ENCODE measurements at regions not wholly inside any gene's neighbourhood (a gene's known extent, or its start where the extent isn't known, plus 50 kb on each side); places are given as distances from the start of the nearest gene placed in this dataset.

GRCh38 chr10:125457406-125457805 is 225.6 kb downstream of the TEX36 start:
- Histone ChIP-seq H3K4me1 (replicated peaks in 1 of 2) (peaks cover 0 to 18% of the 10 kb centered on the region in 2 donors), H3K27ac (no peak overlapping the region), H3K4me3 (no peak overlapping the region)
- no peak for ATAC-seq (replicated peaks in 6 of 8)
- WGBS, 10 experiments, result 14 to 100% (median 56%) methylated on average over 1 to 5 of the region's 5 CpGs; no CpG with 5 or more reads in 4 of the 10 experiments
- in situ Hi-C loops (cut with MboI; ENCODE audit: low pct_unique_long_range_greater_than_20kb in 2 of 9, low sequenced_read_pairs in 9 of 9, unreplicated experiment in 9 of 9), result no loop called here

GRCh38 chr10:125455855-125456254 is 227.1 kb downstream of the TEX36 start:
- Histone ChIP-seq H3K4me3 (no peak overlapping the region), H3K27ac (no peak overlapping the region), H3K4me1 (replicated peaks in 1 of 2) (peaks cover 0 to 18% of the 10 kb centered on the region in 2 donors)
- 14 to 81% (median 41%) methylated on average over 1 to 3 of the region's 3 CpGs for WGBS, 10 experiments
- no peak for ATAC-seq (replicated peaks in 6 of 8)
- in situ Hi-C loops (cut with MboI; ENCODE audit: low pct_unique_long_range_greater_than_20kb in 2 of 9, low sequenced_read_pairs in 9 of 9, unreplicated experiment in 9 of 9), result no loop called here

GRCh38 chr10:125455431-125455830 is 227.5 kb downstream of the TEX36 start:
- peak in 1 of 8 experiments; percentile 30 for ATAC-seq (replicated peaks in 6 of 8)

DNA sequence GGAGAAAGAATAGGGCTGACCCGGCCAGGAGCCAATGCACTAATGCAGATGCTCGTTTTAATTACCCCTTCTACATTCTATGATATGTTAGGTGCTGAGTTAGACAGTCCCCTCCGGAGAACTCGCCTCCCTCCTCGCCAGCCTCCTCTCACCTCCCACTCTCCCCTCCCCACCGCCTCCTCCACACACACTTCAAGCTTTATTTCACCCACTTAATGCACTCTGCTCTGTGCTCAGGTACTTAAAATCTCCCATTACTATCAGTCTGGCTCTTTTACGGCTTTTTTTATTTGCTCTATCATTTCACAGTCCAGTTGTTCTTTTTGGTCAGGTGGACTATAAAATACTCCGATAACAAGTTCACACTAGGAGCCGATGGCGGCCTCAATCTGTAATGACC is 231.6 kb downstream of the TEX36 start:
- 29 to 92% (median 58%) methylated on average over 1 to 6 of the region's 10 CpGs for WGBS, 10 experiments
- ATAC-seq (replicated peaks in 6 of 8), result no peak

More at GRCh38 chr10:125455431-125455830, 227.5 kb downstream of the TEX36 start:
- Histone ChIP-seq H3K4me1 (replicated peaks in 1 of 2) (peaks cover 0 to 18% of the 10 kb centered on the region in 2 donors), H3K4me3 (no peak overlapping the region), H3K27ac (no peak overlapping the region)
- in situ Hi-C loops (cut with MboI; ENCODE audit: low pct_unique_long_range_greater_than_20kb in 2 of 9, low sequenced_read_pairs in 9 of 9, unreplicated experiment in 9 of 9), result no loop called here
- 5 to 82% (median 40%) methylated on average over 1 to 2 of the region's 2 CpGs; no CpG with 5 or more reads in 3 of the 10 experiments for WGBS, 10 experiments

DNA sequence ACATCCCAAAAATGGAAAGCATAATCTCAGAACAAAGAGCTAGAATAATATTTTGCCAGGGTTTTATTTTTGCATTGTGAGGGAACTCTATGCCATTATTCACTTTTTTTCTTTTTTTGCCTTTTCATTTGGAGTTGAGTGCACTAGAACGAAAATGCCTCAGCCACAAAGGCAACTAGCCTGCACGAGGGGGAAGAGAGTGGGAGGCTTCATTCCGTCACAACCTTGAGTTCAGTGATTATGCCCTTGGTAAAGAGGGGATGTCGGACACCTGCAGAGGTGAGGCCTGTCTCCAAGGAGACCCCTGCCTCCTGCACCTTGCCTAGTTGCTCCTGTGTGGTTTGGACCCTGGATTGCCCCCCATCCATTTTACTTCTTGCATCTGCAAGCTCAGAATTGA is 232.7 kb downstream of the TEX36 start:
- no peak overlapping the region for H3K27ac ChIP-seq
- peaks cover 0 to 13% of the 10 kb centered on the region in 2 donors for H3K4me1 ChIP-seq (replicated peaks in 1 of 2)
- H3K4me3 ChIP-seq, result no peak overlapping the region
- 30 to 100% (median 76%) methylated on average over 1 to 4 of the region's 4 CpGs; no CpG with 5 or more reads in 5 of the 10 experiments for WGBS, 10 experiments
- in situ Hi-C loops (cut with MboI; ENCODE audit: low pct_unique_long_range_greater_than_20kb in 2 of 9, low sequenced_read_pairs in 9 of 9, unreplicated experiment in 9 of 9), result no loop called here
- no peak for ATAC-seq (replicated peaks in 6 of 8)

More for the DNA sequence above, 231.6 kb downstream of the TEX36 start:
- H3K4me1 ChIP-seq (replicated peaks in 1 of 2), result peaks cover 0 to 18% of the 10 kb centered on the region in 2 donors
- no peak overlapping the region for H3K27ac ChIP-seq
- H3K4me3 ChIP-seq, result no peak overlapping the region
- in situ Hi-C loops (cut with MboI; ENCODE audit: low pct_unique_long_range_greater_than_20kb in 2 of 9, low sequenced_read_pairs in 9 of 9, unreplicated experiment in 9 of 9), result no loop called here

DNA sequence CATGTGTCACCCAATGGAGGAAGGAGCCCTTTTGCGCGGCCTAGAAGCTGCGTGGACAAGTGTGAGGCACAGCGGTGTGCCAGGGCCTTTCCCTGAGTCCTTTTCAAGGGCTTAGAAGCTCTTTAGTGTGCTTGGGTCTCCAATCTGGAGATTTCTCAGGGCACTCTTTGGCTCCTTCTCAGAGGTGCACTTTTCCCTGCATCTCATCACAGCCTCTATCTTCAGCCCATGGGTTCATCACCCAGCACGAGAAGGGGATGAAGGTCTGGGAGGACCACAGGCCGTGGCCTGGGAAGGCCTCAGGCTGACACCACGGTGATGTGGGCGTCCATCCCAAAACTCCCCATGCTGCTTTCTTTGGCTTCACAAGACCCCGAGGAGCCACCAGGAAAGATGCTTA is 233.4 kb downstream of the TEX36 start:
- in situ Hi-C loops (cut with MboI; ENCODE audit: low pct_unique_long_range_greater_than_20kb in 2 of 9, low sequenced_read_pairs in 9 of 9, unreplicated experiment in 9 of 9), result no loop called here
- Histone ChIP-seq H3K4me3 (no peak overlapping the region), H3K4me1 (replicated peaks in 1 of 2) (peaks cover 0 to 12% of the 10 kb centered on the region in 2 donors), H3K27ac (no peak overlapping the region)
- no peak for ATAC-seq (replicated peaks in 6 of 8)
- WGBS, 10 experiments, result 24 to 100% (median 100%) methylated on average over 1 to 4 of the region's 9 CpGs; no CpG with 5 or more reads in 5 of the 10 experiments

DNA sequence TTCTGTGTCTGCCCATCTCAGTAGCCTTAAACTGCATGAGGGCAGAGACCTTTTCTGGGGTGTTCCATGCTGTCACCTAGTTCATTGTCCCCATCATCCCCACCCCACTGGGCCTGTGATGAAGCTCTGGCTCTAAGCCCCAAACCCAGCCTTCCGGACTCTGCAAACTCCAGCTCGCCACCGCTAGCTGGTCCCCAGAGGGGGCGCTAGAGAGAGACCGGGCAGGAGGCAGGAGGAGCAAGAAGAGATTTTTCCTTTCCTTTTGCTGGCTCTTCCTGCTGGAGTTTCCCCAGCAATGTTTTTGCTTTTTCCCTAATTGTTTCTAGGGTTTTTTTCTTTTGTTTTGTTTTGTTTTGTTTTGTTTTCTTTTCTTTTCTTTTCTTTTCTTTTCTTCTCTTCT is 234.4 kb downstream of the TEX36 start:
- Histone ChIP-seq H3K4me3 (no peak overlapping the region), H3K4me1 (replicated peaks in 1 of 2) (peaks cover 0 to 12% of the 10 kb centered on the region in 2 donors), H3K27ac (no peak overlapping the region)
- peak in 1 of 8 experiments; percentile 49 for ATAC-seq (replicated peaks in 6 of 8)
- in situ Hi-C loops (cut with MboI; ENCODE audit: low pct_unique_long_range_greater_than_20kb in 2 of 9, low sequenced_read_pairs in 9 of 9, unreplicated experiment in 9 of 9), result no loop called here
- WGBS, 10 experiments, result 7 to 39% (median 16%) methylated on average over 4 to 5 of the region's 5 CpGs; no CpG with 5 or more reads in 4 of the 10 experiments

DNA sequence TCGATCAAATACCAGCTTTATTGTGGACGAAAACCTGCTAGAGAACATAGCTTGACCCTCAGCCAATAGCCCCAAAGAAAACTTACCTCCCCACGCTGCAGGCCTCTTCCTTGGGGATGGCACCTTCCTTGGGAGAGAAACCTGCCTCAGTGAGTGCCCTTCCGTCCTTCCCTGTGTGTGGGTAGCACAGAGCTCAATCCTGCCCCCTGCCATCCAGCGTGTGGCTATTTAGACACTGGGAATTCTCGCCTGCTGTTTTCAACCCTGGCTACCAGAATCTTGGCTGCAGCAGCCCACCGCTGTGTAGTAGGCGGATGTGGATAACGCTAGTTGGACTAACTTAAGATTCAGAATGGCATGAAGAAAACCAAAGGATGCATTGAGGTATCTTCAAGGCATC is 238.2 kb downstream of the TEX36 start:
- 0 to 100% (median 89%) methylated on average over 1 to 8 of the region's 9 CpGs; no CpG with 5 or more reads in 2 of the 10 experiments for WGBS, 10 experiments
- in situ Hi-C loops (cut with MboI; ENCODE audit: low pct_unique_long_range_greater_than_20kb in 2 of 9, low sequenced_read_pairs in 9 of 9, unreplicated experiment in 9 of 9), result no loop called here
- ATAC-seq (replicated peaks in 6 of 8), result no peak
- Histone ChIP-seq H3K4me3 (no peak overlapping the region), H3K4me1 (replicated peaks in 1 of 2) (peaks cover 0 to 12% of the 10 kb centered on the region in 2 donors), H3K27ac (no peak overlapping the region)

GRCh38 chr10:125442856-125443540 is 240.0 kb downstream of the TEX36 start:
- no peak overlapping the region for H3K4me3 ChIP-seq
- WGBS, 10 experiments, result 40 to 92% (median 78%) methylated on average over 1 to 10 of the region's 13 CpGs; no CpG with 5 or more reads in 3 of the 10 experiments
- peaks cover 0 to 12% of the 10 kb centered on the region in 2 donors for H3K4me1 ChIP-seq (replicated peaks in 1 of 2)
- no peak overlapping the region for H3K27ac ChIP-seq
- no peak for ATAC-seq (replicated peaks in 6 of 8)
- in situ Hi-C loops (cut with MboI; ENCODE audit: low pct_unique_long_range_greater_than_20kb in 2 of 9, low sequenced_read_pairs in 9 of 9, unreplicated experiment in 9 of 9), result no loop called here

GRCh38 chr10:125441151-125441550 is 241.8 kb downstream of the TEX36 start:
- in situ Hi-C loops (cut with MboI; ENCODE audit: low pct_unique_long_range_greater_than_20kb in 2 of 9, low sequenced_read_pairs in 9 of 9, unreplicated experiment in 9 of 9), result no loop called here
- peaks cover 0 to 4% of the 10 kb centered on the region in 2 donors for H3K4me1 ChIP-seq (replicated peaks in 1 of 2)
- H3K27ac ChIP-seq, result no peak overlapping the region
- no peak overlapping the region for H3K4me3 ChIP-seq
- no peak for ATAC-seq (replicated peaks in 6 of 8)
- 0 to 92% (median 70%) methylated on average over 1 to 4 of the region's 4 CpGs for WGBS, 10 experiments

DNA sequence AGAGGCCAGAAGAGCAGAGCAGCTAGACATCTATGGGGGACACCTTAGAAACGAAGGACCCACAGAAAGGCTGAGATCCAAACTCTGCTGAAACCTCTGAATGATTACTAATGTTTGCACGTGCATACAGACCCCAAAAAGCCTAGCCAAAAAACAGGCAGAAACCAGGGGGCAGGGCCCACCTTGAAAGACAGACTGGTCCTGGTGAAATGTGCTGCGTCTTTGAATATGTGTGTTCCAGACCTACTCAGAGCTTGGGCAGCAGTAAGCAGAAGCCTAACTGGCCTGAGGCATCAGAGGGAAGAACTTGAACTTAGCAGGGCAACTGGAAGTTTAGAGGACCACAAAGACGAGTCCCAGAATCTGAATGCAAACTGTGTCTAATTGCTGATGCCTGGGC is 251.8 kb downstream of the TEX36 start:
- no peak for ATAC-seq (replicated peaks in 6 of 8)
- Histone ChIP-seq H3K4me1 (replicated peaks in 1 of 2) (no peaks in the 10 kb centered on the region), H3K27ac (no peak overlapping the region), H3K4me3 (no peak overlapping the region)
- in situ Hi-C loops (cut with MboI; ENCODE audit: low pct_unique_long_range_greater_than_20kb in 2 of 9, low sequenced_read_pairs in 9 of 9, unreplicated experiment in 9 of 9), result no loop called here
- 0 to 77% (median 54%) methylated on average over 1 to 4 of the region's 4 CpGs; no CpG with 5 or more reads in 1 of the 10 experiments for WGBS, 10 experiments

- in situ Hi-C loops (cut with MboI; ENCODE audit: low pct_unique_long_range_greater_than_20kb in 2 of 9, low sequenced_read_pairs in 9 of 9, unreplicated experiment in 9 of 9), result no loop called here
Observed at GRCh38 chr10:125428054-125428453, 254.9 kb downstream of the TEX36 start.

GRCh38 chr10:125424191-125424847 is 258.6 kb downstream of the TEX36 start:
- no peak overlapping the region for H3K4me3 ChIP-seq
- H3K4me1 ChIP-seq (replicated peaks in 1 of 2), result no peaks in the 10 kb centered on the region
- in situ Hi-C loops (cut with MboI; ENCODE audit: low pct_unique_long_range_greater_than_20kb in 2 of 9, low sequenced_read_pairs in 9 of 9, unreplicated experiment in 9 of 9), result no loop called here
- ATAC-seq (replicated peaks in 6 of 8), result no peak
- WGBS, 10 experiments, result 0 to 100% (median 76%) methylated on average over 1 to 11 of the region's 13 CpGs; no CpG with 5 or more reads in 2 of the 10 experiments
- no peak overlapping the region for H3K27ac ChIP-seq

More at GRCh38 chr10:125428054-125428453, 254.9 kb downstream of the TEX36 start:
- H3K4me1 ChIP-seq (replicated peaks in 1 of 2), result no peaks in the 10 kb centered on the region
- H3K27ac ChIP-seq, result no peak overlapping the region
- H3K4me3 ChIP-seq, result no peak overlapping the region
- WGBS, 10 experiments, result 64 to 91% (median 86%) methylated on average over 2 to 6 of the region's 10 CpGs; no CpG with 5 or more reads in 7 of the 10 experiments
- no peak for ATAC-seq (replicated peaks in 6 of 8)
